ENCODE measurements at regions not wholly inside any gene's neighbourhood (a gene's known extent, or its start where the extent isn't known, plus 50 kb on each side); places are given as distances from the start of the nearest gene placed in this dataset.

DNA sequence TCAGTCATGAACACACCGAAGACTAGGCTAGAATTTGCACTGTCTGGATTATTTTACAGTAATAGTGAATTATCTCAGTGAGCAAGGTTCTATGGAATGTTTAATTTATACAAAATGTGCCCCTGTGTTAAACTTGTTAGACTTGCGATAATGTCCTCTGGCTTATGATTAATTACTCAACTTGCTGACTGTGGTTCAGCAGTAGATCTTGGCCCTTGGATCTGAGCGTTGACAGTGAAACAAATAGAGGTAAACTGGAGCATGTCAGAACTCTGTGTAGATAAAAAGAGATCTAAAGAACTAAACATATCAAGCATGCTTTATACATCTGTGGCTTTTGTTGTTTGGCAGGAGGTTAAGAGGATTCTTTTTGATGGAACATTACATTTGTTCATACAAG, 407.6 kb downstream of the DSEL start:
- Histone ChIP-seq H3K4me1 (ENCODE audit: control insufficient read depth, insufficient read depth, low read length) (no peaks in the 10 kb centered on the region), H3K27me3 (ENCODE audit: control insufficient read depth, insufficient read depth, low read length) (no peaks in the 10 kb centered on the region), H3K9ac (ENCODE audit: low read depth, low read length) (no peak overlapping the region), H3K9me3 (ENCODE audit: control insufficient read depth, insufficient read depth, low read length) (no peaks in the 10 kb centered on the region), H3K4me3 (ENCODE audit: low read depth, low read length) (no peak overlapping the region), H3K27ac (ENCODE audit: low read depth, low read length) (no peak overlapping the region), H3K36me3 (ENCODE audit: control insufficient read depth, insufficient read depth, low read length) (no peaks in the 10 kb centered on the region)

DNA sequence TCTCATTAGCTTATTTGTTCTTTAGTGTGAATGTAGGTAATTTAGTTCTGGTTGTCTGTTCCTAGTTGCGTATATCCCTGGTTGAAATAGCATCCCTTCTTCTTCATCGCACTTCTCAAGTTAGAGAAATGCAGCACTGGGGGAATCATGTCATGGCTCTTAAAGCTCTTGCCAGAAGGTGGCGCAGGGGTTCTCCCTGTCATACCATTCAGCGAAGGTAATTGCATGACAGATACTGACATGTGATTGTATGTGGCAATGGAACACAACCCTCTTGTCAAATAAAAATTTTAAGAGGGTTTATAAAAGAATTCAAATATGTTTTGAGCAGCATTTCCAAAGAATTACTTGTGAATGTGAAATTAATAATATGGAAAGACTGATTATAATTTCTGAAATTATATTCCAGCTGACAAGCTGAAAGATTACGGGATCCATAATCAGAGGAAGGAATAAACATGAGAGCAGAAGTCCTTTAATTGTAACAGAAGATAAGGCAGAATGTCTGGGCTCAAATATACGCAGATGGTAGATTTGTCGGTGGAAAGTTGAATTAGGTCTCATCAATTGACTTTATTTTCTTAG, 411.7 kb downstream of the DSEL start:
- H3K27me3 ChIP-seq (ENCODE audit: control insufficient read depth, insufficient read depth, low read length): no peaks in the 10 kb centered on the region
- H3K36me3 ChIP-seq (ENCODE audit: control insufficient read depth, insufficient read depth, low read length): no peaks in the 10 kb centered on the region
- H3K9ac ChIP-seq (ENCODE audit: low read depth, low read length): no peak overlapping the region
- H3K4me3 ChIP-seq (ENCODE audit: low read depth, low read length): no peak overlapping the region
- H3K4me1 ChIP-seq (ENCODE audit: control insufficient read depth, insufficient read depth, low read length): no peaks in the 10 kb centered on the region
- H3K27ac ChIP-seq (ENCODE audit: low read depth, low read length): no peak overlapping the region
- no peaks in the 10 kb centered on the region for H3K9me3 ChIP-seq (ENCODE audit: control insufficient read depth, insufficient read depth, low read length)

DNA sequence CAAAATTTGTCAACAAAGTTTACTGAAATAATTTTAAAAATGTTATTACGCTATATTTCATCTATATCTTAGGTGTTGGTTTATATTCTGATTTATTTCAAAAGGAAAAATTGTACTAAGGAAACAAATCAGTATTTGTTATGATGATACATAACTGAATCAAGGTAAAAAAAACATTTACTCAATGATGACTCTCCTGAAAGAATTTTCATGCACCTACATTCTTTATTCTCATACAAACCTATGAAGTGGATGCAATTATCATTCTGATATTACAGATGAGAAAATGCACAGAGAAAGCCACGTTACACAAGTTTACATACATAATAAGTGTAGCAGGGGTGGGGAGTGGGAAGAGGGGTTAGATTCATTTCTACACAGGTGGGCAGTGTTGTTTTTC, 422.4 kb downstream of the DSEL start:
- H3K9me3 ChIP-seq (ENCODE audit: control insufficient read depth, insufficient read depth, low read length): no peaks in the 10 kb centered on the region
- no peaks in the 10 kb centered on the region for H3K27me3 ChIP-seq (ENCODE audit: control insufficient read depth, insufficient read depth, low read length)
- H3K9ac ChIP-seq (ENCODE audit: low read depth, low read length): no peak overlapping the region
- H3K36me3 ChIP-seq (ENCODE audit: control insufficient read depth, insufficient read depth, low read length): no peaks in the 10 kb centered on the region
- no peak overlapping the region for H3K27ac ChIP-seq (ENCODE audit: low read depth, low read length)
- H3K4me3 ChIP-seq (ENCODE audit: low read depth, low read length): no peak overlapping the region
- no peaks in the 10 kb centered on the region for H3K4me1 ChIP-seq (ENCODE audit: control insufficient read depth, insufficient read depth, low read length)

DNA sequence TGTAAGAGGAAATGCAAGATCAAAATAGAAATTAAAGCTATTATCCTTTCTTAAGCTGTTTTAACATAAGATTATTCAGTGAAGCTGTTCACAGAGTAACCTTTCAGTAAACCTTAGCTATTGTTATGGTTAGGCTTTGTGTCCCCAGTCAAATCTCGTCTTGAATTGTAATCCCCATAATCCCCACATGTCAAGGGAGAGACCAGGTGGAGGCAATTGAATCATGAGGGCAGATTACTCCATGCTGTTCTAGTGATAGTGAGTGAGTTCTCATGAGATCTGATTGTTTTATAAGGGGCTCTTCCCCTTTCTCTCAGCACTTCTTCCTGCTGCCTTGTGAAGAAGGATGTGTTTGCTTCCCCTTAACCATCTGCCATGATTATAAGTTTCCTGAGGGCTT, 424.4 kb downstream of the DSEL start:
- peak overlapping the region; percentile 12 for H3K27ac ChIP-seq (ENCODE audit: low read depth, low read length)
- no peak overlapping the region for H3K9ac ChIP-seq (ENCODE audit: low read depth, low read length)
- H3K36me3 ChIP-seq (ENCODE audit: control insufficient read depth, insufficient read depth, low read length): no peaks in the 10 kb centered on the region
- H3K27me3 ChIP-seq (ENCODE audit: control insufficient read depth, insufficient read depth, low read length): no peaks in the 10 kb centered on the region
- no peak overlapping the region for H3K4me3 ChIP-seq (ENCODE audit: low read depth, low read length)
- no peaks in the 10 kb centered on the region for H3K9me3 ChIP-seq (ENCODE audit: control insufficient read depth, insufficient read depth, low read length)
- H3K4me1 ChIP-seq (ENCODE audit: control insufficient read depth, insufficient read depth, low read length): no peaks in the 10 kb centered on the region

DNA sequence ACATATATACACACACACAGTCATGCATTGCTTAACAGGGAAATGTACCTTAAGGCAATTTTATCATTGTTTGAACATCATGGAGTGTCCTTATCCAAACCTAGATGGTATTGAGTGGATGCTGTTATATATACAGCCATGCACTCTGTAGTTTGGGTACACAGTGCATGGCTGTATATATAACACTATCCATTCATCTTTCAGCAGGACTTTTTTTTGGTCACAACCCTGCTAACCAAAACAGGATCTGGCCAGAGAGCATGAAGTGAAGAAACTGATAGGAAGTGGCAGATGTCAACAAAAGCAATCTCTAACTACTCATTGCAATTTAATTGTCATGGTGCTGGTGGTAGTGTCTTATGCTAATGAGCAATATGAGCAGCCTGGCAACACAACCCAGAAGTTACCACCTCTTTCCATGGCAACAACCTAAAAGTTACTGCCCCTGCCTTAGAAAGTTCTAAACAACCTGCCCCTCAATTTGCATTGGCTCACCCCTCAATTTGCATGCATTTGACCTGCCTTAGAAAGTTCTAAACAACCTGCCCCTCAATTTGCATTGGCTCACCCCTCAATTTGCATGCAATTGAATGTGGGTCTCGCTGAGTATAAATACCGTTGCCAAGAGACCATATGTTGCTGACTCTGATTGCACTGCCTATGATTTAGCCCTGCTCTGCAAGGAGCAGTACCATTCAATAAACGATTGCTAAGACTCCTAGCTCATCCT, 434.9 kb downstream of the DSEL start:
- no peak overlapping the region for H3K27ac ChIP-seq (ENCODE audit: low read depth, low read length)
- no peaks in the 10 kb centered on the region for H3K9me3 ChIP-seq (ENCODE audit: control insufficient read depth, insufficient read depth, low read length)
- H3K4me1 ChIP-seq (ENCODE audit: control insufficient read depth, insufficient read depth, low read length): peaks cover 28% of the 10 kb centered on the region
- H3K27me3 ChIP-seq (ENCODE audit: control insufficient read depth, insufficient read depth, low read length): no peaks in the 10 kb centered on the region
- no peak overlapping the region for H3K4me3 ChIP-seq (ENCODE audit: low read depth, low read length)
- no peaks in the 10 kb centered on the region for H3K36me3 ChIP-seq (ENCODE audit: control insufficient read depth, insufficient read depth, low read length)
- no peak overlapping the region for H3K9ac ChIP-seq (ENCODE audit: low read depth, low read length)

DNA sequence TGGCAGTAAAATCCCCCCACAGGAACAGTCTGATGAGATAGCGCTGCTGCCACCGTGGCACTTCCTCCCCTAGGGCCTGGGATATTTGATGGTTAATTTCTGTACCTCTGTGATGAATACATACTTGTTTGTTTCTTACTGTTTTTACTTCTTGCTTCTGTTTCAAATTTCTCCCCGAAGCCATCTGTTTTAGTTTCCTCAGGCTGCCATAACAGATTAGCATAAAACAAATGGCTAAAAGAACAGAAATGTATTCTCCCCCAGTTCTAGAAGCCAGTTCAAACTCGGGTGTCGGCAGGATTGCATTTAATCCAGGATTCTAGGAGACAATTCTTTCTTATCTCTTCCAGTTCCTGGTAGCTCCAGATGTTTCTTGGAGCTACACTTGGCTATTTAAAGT, 435.9 kb downstream of the DSEL start:
- Histone ChIP-seq H3K9ac (ENCODE audit: low read depth, low read length) (no peak overlapping the region), H3K4me3 (ENCODE audit: low read depth, low read length) (no peak overlapping the region), H3K36me3 (ENCODE audit: control insufficient read depth, insufficient read depth, low read length) (no peaks in the 10 kb centered on the region), H3K27me3 (ENCODE audit: control insufficient read depth, insufficient read depth, low read length) (no peaks in the 10 kb centered on the region), H3K4me1 (ENCODE audit: control insufficient read depth, insufficient read depth, low read length) (peaks cover 32% of the 10 kb centered on the region), H3K9me3 (ENCODE audit: control insufficient read depth, insufficient read depth, low read length) (no peaks in the 10 kb centered on the region), H3K27ac (ENCODE audit: low read depth, low read length) (no peak overlapping the region)

DNA sequence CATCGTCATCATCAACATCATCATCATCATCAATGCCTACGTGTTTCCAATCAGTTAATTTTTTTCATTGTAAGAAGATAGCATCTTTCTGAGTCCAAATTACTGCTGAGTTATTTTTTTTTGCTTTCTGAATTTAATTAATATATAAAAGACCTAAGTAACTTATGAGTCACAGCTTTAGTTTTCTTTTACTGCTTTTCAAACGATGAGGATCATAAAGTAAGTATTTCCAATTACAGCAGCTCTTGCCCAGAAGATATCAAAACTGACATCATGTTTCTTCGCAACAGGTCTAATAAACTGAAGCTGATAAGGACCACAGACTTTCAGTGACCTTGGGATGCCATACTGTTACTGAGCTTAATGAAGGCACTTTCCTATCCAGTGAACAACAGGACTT, 442.2 kb downstream of the DSEL start:
- H3K9me3 ChIP-seq (ENCODE audit: control insufficient read depth, insufficient read depth, low read length): no peaks in the 10 kb centered on the region
- no peak overlapping the region for H3K9ac ChIP-seq (ENCODE audit: low read depth, low read length)
- H3K27me3 ChIP-seq (ENCODE audit: control insufficient read depth, insufficient read depth, low read length): no peaks in the 10 kb centered on the region
- no peak overlapping the region for H3K4me3 ChIP-seq (ENCODE audit: low read depth, low read length)
- peaks cover 22% of the 10 kb centered on the region for H3K4me1 ChIP-seq (ENCODE audit: control insufficient read depth, insufficient read depth, low read length)
- no peaks in the 10 kb centered on the region for H3K36me3 ChIP-seq (ENCODE audit: control insufficient read depth, insufficient read depth, low read length)
- no peak overlapping the region for H3K27ac ChIP-seq (ENCODE audit: low read depth, low read length)

DNA sequence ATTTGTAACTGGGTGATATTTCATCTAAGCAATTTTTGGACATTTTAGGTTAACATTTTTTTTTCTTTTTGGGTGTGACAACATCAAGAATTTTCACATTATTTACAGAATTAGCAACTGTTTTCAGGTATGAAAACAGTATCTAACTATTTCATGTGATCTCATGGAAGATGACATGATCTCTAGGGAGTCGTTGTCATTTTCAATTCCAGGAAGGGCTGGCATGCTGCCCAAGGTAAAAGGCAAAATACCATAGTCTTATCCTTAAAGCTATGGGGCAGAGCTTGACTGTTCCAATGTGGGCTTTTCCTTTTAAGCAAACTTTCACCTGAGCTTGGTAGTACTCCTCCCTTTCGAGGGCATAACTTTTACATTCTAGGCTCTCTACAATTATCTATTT, 443.7 kb downstream of the DSEL start:
- Histone ChIP-seq H3K4me1 (ENCODE audit: control insufficient read depth, insufficient read depth, low read length) (peaks cover 11% of the 10 kb centered on the region), H3K9ac (ENCODE audit: low read depth, low read length) (no peak overlapping the region)

DNA sequence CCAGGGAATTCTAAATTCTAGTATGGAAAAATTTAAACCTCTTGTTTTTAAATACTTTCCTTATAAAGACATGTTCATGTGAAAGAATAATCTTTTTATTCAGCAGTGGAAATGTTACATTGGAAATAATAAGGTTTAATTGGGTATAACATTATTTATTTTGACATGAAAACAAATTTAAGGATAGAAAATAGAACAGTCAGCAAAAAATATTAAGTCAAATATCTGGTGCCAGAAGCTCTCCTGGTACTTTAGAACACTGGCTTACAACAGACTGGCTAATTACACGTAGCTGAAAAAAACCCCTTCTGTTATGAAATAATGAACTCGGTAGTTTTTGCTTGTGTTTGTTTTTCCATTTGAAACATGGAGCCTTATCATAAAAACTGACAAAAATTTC, 447.9 kb downstream of the DSEL start:
- H3K36me3 ChIP-seq (ENCODE audit: control insufficient read depth, insufficient read depth, low read length): no peaks in the 10 kb centered on the region

More for the DNA sequence above, 443.7 kb downstream of the DSEL start:
- Histone ChIP-seq H3K27ac (ENCODE audit: low read depth, low read length) (no peak overlapping the region), H3K27me3 (ENCODE audit: control insufficient read depth, insufficient read depth, low read length) (no peaks in the 10 kb centered on the region), H3K9me3 (ENCODE audit: control insufficient read depth, insufficient read depth, low read length) (no peaks in the 10 kb centered on the region), H3K4me3 (ENCODE audit: low read depth, low read length) (no peak overlapping the region), H3K36me3 (ENCODE audit: control insufficient read depth, insufficient read depth, low read length) (no peaks in the 10 kb centered on the region)

DNA sequence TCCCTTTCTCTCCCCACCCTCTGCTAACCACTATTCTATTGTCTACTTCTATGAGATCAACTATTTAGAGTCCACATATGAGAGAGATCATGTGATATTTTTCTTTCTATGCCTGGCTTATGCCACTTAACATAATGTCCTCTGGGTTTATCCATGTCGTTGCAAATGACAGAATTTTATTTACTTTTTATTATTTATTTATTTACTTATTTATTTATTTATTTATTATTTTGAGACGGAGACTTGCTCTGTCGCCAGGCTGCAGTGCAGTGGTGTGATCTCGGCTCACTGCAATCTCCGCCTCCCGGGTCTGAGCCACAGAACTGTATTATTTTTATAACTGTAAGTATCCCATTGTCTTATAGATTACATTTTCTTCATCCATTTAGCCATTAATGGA, 443.4 kb upstream of the CDH19 start:
- Histone ChIP-seq H3K27me3 (ENCODE audit: control insufficient read depth, insufficient read depth, low read length) (no peaks in the 10 kb centered on the region), H3K4me1 (ENCODE audit: control insufficient read depth, insufficient read depth, low read length) (no peaks in the 10 kb centered on the region), H3K4me3 (ENCODE audit: low read depth, low read length) (no peak overlapping the region), H3K9ac (ENCODE audit: low read depth, low read length) (no peak overlapping the region), H3K9me3 (ENCODE audit: control insufficient read depth, insufficient read depth, low read length) (no peaks in the 10 kb centered on the region), H3K36me3 (ENCODE audit: control insufficient read depth, insufficient read depth, low read length) (no peaks in the 10 kb centered on the region), H3K27ac (ENCODE audit: low read depth, low read length) (no peak overlapping the region)

More for the DNA sequence above, 447.9 kb downstream of the DSEL start:
- Histone ChIP-seq H3K9me3 (ENCODE audit: control insufficient read depth, insufficient read depth, low read length) (no peaks in the 10 kb centered on the region), H3K4me3 (ENCODE audit: low read depth, low read length) (no peak overlapping the region), H3K27ac (ENCODE audit: low read depth, low read length) (no peak overlapping the region), H3K9ac (ENCODE audit: low read depth, low read length) (no peak overlapping the region), H3K27me3 (ENCODE audit: control insufficient read depth, insufficient read depth, low read length) (no peaks in the 10 kb centered on the region), H3K4me1 (ENCODE audit: control insufficient read depth, insufficient read depth, low read length) (0 out of 2 replicates have a peak, but pooled peaks cover 5% of the 10 kb centered on the region)

DNA sequence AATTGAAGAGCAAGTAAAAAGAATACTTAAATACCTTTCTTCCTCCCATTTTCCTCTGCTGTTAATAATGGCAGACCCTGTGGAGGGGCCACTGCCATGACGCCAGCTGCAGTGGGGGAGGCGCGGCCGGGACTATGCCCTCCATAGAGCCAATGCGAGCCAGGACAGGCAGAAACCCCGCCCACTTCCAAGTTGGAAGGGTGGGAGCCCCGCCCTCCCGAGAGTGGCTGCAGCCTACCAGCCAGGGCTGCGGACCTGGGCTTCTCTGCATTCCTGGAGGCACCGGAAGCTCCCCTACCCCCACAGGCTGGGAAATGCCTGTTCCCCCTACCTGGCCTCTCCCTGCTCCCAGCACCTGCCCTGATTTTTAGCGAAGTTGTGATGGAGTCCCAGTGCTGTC, 439.4 kb upstream of the CDH19 start:
- Histone ChIP-seq H3K9me3 (ENCODE audit: control insufficient read depth, insufficient read depth, low read length) (no peaks in the 10 kb centered on the region), H3K36me3 (ENCODE audit: control insufficient read depth, insufficient read depth, low read length) (no peaks in the 10 kb centered on the region)

More for the DNA sequence above, 439.4 kb upstream of the CDH19 start:
- Histone ChIP-seq H3K9ac (ENCODE audit: low read depth, low read length) (no peak overlapping the region), H3K4me3 (ENCODE audit: low read depth, low read length) (no peak overlapping the region), H3K4me1 (ENCODE audit: control insufficient read depth, insufficient read depth, low read length) (peaks cover 10% of the 10 kb centered on the region), H3K27ac (ENCODE audit: low read depth, low read length) (no peak overlapping the region), H3K27me3 (ENCODE audit: control insufficient read depth, insufficient read depth, low read length) (no peaks in the 10 kb centered on the region)
